Astrocyte (in vitro differentiated cells and primary cell): ENCODE measurements at regions not wholly inside any gene's neighbourhood (a gene's known extent, or its start where the extent isn't known, plus 50 kb on each side); places are given as distances from the start of the nearest gene placed in this dataset.

ENCODE experiments used
- EZH2 ChIP-seq: IDR thresholded peaks from 2 replicates; pipeline ENCODE4 v1.6.1; 2012; ENCODE audit warnings: mild to moderate bottlenecking, low read length, inconsistent platforms; ENCODE audit not compliant: insufficient read depth
- TF ChIP-seq, protein P1 (sequence below): IDR thresholded peaks from 2 replicates; pipeline ENCODE4 v1.5.1; 2011; ENCODE audit warnings: low read depth, mild to moderate bottlenecking, inconsistent platforms, low read length, moderate library complexity; ENCODE audit not compliant: insufficient read depth

DNA sequence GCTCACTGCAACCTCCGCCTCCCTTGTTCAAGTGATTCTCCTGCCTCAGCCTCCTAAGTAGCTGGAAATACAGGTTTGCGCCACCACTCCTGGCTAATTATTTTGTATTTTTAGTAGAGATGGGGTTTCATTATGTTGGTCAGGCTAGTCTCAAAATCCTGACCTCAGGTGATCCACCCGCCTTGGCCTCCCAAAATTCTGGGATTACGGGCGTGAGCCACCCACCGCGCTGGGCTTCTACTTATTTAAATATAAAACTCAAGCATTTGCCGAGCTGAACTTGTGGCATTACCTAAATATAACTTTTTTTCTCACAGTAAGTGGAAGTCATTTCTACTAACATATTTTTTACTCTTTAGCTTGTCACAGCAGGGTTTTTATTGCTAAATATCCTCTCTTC is 1356.3 kb upstream of the ACO1 start:
- TF ChIP-seq EZH2: no peak
- TF ChIP-seq, protein P1, sequence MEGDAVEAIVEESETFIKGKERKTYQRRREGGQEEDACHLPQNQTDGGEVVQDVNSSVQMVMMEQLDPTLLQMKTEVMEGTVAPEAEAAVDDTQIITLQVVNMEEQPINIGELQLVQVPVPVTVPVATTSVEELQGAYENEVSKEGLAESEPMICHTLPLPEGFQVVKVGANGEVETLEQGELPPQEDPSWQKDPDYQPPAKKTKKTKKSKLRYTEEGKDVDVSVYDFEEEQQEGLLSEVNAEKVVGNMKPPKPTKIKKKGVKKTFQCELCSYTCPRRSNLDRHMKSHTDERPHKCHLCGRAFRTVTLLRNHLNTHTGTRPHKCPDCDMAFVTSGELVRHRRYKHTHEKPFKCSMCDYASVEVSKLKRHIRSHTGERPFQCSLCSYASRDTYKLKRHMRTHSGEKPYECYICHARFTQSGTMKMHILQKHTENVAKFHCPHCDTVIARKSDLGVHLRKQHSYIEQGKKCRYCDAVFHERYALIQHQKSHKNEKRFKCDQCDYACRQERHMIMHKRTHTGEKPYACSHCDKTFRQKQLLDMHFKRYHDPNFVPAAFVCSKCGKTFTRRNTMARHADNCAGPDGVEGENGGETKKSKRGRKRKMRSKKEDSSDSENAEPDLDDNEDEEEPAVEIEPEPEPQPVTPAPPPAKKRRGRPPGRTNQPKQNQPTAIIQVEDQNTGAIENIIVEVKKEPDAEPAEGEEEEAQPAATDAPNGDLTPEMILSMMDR: no peak
